Liver (tissue), 8 donors: ENCODE measurements at regions not wholly inside any gene's neighbourhood (a gene's known extent, or its start where the extent isn't known, plus 50 kb on each side); places are given as distances from the start of the nearest gene placed in this dataset.
A peak's percentile ranks its signal among the peaks of the same experiment; 100 is the strongest.

Experiments
- DNase-seq: peaks from one replicate; pipeline ENCODE4 v3.0.0-alpha.2; 2017; ENCODE audit warnings: low spot score
- H3K27ac ChIP-seq, 2 donors: one replicate each; pipeline ENCODE4 v1.7.0; 2013; ENCODE audit warnings: inconsistent platforms in 2 of 2, low read length in 2 of 2, control low read depth in 1 of 2, low read depth in 1 of 2, mild to moderate bottlenecking in 1 of 2
- H3K27me3 ChIP-seq, 4 donors: one replicate each; pipeline versions ENCODE4 v1.6.1 to v1.7.0; 2013; ENCODE audit warnings: low read length in 3 of 4, inconsistent platforms in 1 of 4, mild to moderate bottlenecking in 1 of 4, moderate library complexity in 1 of 4; ENCODE audit not compliant: control insufficient read depth in 4 of 4, insufficient read depth in 4 of 4
- H3K36me3 ChIP-seq, 4 donors: one replicate each; pipeline versions ENCODE4 v1.6.1 to v1.7.0; 2013; ENCODE audit warnings: low read length in 3 of 4, mild to moderate bottlenecking in 3 of 4, low read depth in 1 of 4, moderate library complexity in 1 of 4; ENCODE audit not compliant: control insufficient read depth in 4 of 4, insufficient read depth in 3 of 4
- H3K4me1 ChIP-seq, 4 donors: one replicate each; pipeline versions ENCODE4 v1.6.1 to v1.7.0; 2013; ENCODE audit warnings: low read length in 3 of 4, mild to moderate bottlenecking in 3 of 4, moderate library complexity in 1 of 4; ENCODE audit not compliant: control insufficient read depth in 4 of 4, insufficient read depth in 4 of 4
- H3K4me3 ChIP-seq, 3 donors: one replicate each; pipeline versions ENCODE4 v1.6.1 to v1.7.0; 2013; ENCODE audit warnings: low read length in 3 of 3, control low read depth in 1 of 3, low read depth in 1 of 3, mild to moderate bottlenecking in 1 of 3
- H3K9ac ChIP-seq, 2 donors: one replicate each; pipeline ENCODE4 v1.7.0; 2013; ENCODE audit warnings: low read length in 2 of 2, mild to moderate bottlenecking in 2 of 2, moderate library complexity in 2 of 2, control low read depth in 1 of 2, low read depth in 1 of 2
- H3K9me3 ChIP-seq, 4 donors: one replicate each; pipeline versions ENCODE4 v1.6.1 to v1.7.0; 2013; ENCODE audit warnings: low read length in 3 of 4; ENCODE audit not compliant: control insufficient read depth in 4 of 4
- ATF3 ChIP-seq: IDR thresholded peaks from 2 replicates; pipeline ENCODE4 v1.6.1; 2016; ENCODE audit warnings: antibody characterized with exemption
- CTCF ChIP-seq: fragments of 150-350 bp; IDR thresholded peaks from 2 replicates; pipeline ENCODE4 v1.5.1; 2017; ENCODE audit warnings: improper control_type of control experiment, low read depth, low read length; ENCODE audit not compliant: missing input control
- EGR1 ChIP-seq, 2 donors: IDR thresholded peaks; 2 replicates each; pipeline ENCODE4 v1.6.1; 2016 to 2018; ENCODE audit warnings: antibody characterized with exemption in 2 of 2, low read depth in 2 of 2
- FOXA1 ChIP-seq: IDR thresholded peaks from 2 replicates; pipeline ENCODE4 v1.6.1; 2016; ENCODE audit warnings: antibody characterized with exemption
- FOXA2 ChIP-seq: IDR thresholded peaks from 2 replicates; pipeline ENCODE4 v1.6.1; 2016; ENCODE audit warnings: antibody characterized with exemption
- GABPA ChIP-seq, 2 donors: IDR thresholded peaks in 1 of 2; conservative IDR thresholded peaks in 1 of 2; 2 replicates each; pipeline ENCODE4 v1.6.1; 2016; ENCODE audit warnings: antibody characterized with exemption in 2 of 2, mild to moderate bottlenecking in 1 of 2, moderate library complexity in 1 of 2
- HNF4A ChIP-seq, 2 donors: conservative IDR thresholded peaks; 2 replicates each; pipeline ENCODE4 v1.6.1; 2016; ENCODE audit warnings: antibody characterized with exemption in 2 of 2, mild to moderate bottlenecking in 2 of 2
- HNF4G ChIP-seq: IDR thresholded peaks from 2 replicates; pipeline ENCODE4 v1.6.1; 2016; ENCODE audit warnings: antibody characterized with exemption
- JUND ChIP-seq, 2 donors: IDR thresholded peaks; 2 replicates each; pipeline ENCODE4 v1.6.1; 2016; ENCODE audit warnings: antibody characterized with exemption in 2 of 2
- MAX ChIP-seq: IDR thresholded peaks from 2 replicates; pipeline ENCODE4 v1.6.1; 2016; ENCODE audit warnings: antibody characterized with exemption
- NR2F2 ChIP-seq: IDR thresholded peaks from 2 replicates; pipeline ENCODE4 v1.6.1; 2016; ENCODE audit warnings: antibody characterized with exemption
- RAD21 ChIP-seq, 2 donors: IDR thresholded peaks; 2 replicates each; pipeline ENCODE4 v1.6.1; 2016; ENCODE audit warnings: antibody characterized with exemption in 2 of 2, mild to moderate bottlenecking in 2 of 2
- RXRA ChIP-seq, 2 donors: IDR thresholded peaks; 2 replicates each; pipeline ENCODE4 v1.6.1; 2017 to 2018; ENCODE audit warnings: antibody characterized with exemption in 2 of 2, mild to moderate bottlenecking in 1 of 2
- SP1 ChIP-seq: IDR thresholded peaks from 2 replicates; pipeline ENCODE4 v1.6.1; 2018; ENCODE audit warnings: antibody characterized with exemption, mild to moderate bottlenecking
- TAF1 ChIP-seq: conservative IDR thresholded peaks from 2 replicates; pipeline ENCODE4 v1.6.1; 2016; ENCODE audit warnings: antibody characterized with exemption, mild to moderate bottlenecking
- YY1 ChIP-seq: IDR thresholded peaks from 2 replicates; pipeline ENCODE4 v1.6.1; 2016; ENCODE audit warnings: antibody characterized with exemption, mild to moderate bottlenecking
- WGBS: extraction: QIAGEN DNeasy Blood & Tissue Kit; methylation state at CpG from one replicate; pipeline ENCODE4 v1.1.7; 2013; 5-methylcytosine and 5-hydroxymethylcytosine counted together
- TF ChIP-seq, protein P1 (sequence below): IDR thresholded peaks from 2 replicates; pipeline ENCODE4 v1.6.1; 2016; ENCODE audit warnings: antibody characterized with exemption, mild to moderate bottlenecking
- TF ChIP-seq, protein P2 (sequence below): IDR thresholded peaks from 2 replicates; pipeline ENCODE4 v1.6.1; 2016; ENCODE audit warnings: antibody characterized with exemption
- donor health status: healthy.
- donor health status: healthy.
- donor health status: healthy.
- donor health status: healthy.
- donor health status: healthy.

DNA sequence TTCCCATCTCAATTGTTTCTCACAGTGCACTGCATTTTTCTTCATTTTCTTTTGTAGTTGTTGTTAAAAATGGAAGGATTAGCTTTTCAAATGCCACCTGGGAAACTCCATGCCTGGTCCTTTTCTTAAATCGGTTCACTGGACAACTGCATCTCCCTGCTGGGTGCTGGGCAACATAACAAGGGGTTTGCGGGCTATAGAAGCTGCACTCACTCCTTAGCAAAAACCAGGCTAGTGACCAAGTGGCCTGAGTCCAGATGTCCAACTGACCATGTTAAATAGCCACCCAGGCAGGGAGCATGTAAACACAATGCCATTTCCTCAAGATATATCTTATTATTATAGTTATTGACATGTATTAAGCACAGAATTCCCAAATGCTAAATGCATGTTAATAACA lies 264.9 kb downstream of the ICOS start:
- Histone ChIP-seq H3K27me3 (no peaks in the 10 kb centered on the region), H3K9me3 (no peaks in the 10 kb centered on the region), H3K9ac (no peak overlapping the region), H3K36me3 (no peaks in the 10 kb centered on the region), H3K4me1 (peaks cover 6 to 33% (median 21%) of the 10 kb centered on the region in 4 donors), H3K27ac (no peak overlapping the region), H3K4me3 (no peak overlapping the region)
- no peak for DNase-seq
- peak; percentile 34 to 48 for TF ChIP-seq HNF4A (conservative IDR thresholded peaks at IDR 0.05)
- no peak for TF ChIP-seq MAX
- WGBS, result 92% methylated on average over 2 of the region's 2 CpGs

DNA sequence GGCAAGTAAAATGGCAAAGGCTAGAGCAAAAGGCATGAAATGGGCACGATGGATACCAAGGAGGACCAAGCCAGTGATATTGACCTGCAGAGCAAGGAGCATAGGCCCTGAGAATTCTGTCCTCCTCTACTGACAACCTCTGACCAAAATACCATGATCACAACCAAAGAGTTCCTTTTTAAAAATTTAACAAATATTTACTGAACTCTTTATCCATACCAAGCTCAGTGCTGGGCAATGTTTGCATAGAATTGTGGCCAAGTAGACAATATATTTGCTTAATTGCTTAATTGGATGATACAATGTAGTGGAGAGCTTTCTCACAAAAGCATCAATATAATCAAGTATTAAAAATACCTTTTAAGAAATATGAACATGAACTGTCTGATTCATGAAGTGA lies 265.7 kb downstream of the ICOS start:
- Histone ChIP-seq H3K36me3 (no peaks in the 10 kb centered on the region), H3K27ac (no peak overlapping the region), H3K4me3 (no peak overlapping the region), H3K27me3 (no peaks in the 10 kb centered on the region), H3K9me3 (no peaks in the 10 kb centered on the region), H3K4me1 (peaks cover 6 to 33% (median 21%) of the 10 kb centered on the region in 4 donors), H3K9ac (no peak overlapping the region)
- no peak for DNase-seq
- TF ChIP-seq JUND (IDR thresholded peaks at IDR 0.05) (peak in 1 of 2 donors; percentile 18), RAD21 (IDR thresholded peaks at IDR 0.05) (peak in 1 of 2 donors; percentile 8), GABPA (IDR thresholded peaks at IDR 0.05 in 1 of 2, conservative IDR thresholded peaks at IDR 0.05 in 1 of 2) (no peak), HNF4G (no peak), YY1 (peak; percentile 40), HNF4A (conservative IDR thresholded peaks at IDR 0.05) (peak; percentile 25 to 65), RXRA (IDR thresholded peaks at IDR 0.05) (peak in 1 of 2 donors; percentile 71), FOXA2 (peak; percentile 41), NR2F2 (no peak), TAF1 (no peak), SP1 (no peak), EGR1 (IDR thresholded peaks at IDR 0.05; ENCODE audit: low read depth in 2 of 2) (no peak), MAX (peak; percentile 18), FOXA1 (no peak), ATF3 (no peak), CTCF (no peak)
- TF ChIP-seq, protein P1, sequence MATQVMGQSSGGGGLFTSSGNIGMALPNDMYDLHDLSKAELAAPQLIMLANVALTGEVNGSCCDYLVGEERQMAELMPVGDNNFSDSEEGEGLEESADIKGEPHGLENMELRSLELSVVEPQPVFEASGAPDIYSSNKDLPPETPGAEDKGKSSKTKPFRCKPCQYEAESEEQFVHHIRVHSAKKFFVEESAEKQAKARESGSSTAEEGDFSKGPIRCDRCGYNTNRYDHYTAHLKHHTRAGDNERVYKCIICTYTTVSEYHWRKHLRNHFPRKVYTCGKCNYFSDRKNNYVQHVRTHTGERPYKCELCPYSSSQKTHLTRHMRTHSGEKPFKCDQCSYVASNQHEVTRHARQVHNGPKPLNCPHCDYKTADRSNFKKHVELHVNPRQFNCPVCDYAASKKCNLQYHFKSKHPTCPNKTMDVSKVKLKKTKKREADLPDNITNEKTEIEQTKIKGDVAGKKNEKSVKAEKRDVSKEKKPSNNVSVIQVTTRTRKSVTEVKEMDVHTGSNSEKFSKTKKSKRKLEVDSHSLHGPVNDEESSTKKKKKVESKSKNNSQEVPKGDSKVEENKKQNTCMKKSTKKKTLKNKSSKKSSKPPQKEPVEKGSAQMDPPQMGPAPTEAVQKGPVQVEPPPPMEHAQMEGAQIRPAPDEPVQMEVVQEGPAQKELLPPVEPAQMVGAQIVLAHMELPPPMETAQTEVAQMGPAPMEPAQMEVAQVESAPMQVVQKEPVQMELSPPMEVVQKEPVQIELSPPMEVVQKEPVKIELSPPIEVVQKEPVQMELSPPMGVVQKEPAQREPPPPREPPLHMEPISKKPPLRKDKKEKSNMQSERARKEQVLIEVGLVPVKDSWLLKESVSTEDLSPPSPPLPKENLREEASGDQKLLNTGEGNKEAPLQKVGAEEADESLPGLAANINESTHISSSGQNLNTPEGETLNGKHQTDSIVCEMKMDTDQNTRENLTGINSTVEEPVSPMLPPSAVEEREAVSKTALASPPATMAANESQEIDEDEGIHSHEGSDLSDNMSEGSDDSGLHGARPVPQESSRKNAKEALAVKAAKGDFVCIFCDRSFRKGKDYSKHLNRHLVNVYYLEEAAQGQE, result no peak
- TF ChIP-seq, protein P2, sequence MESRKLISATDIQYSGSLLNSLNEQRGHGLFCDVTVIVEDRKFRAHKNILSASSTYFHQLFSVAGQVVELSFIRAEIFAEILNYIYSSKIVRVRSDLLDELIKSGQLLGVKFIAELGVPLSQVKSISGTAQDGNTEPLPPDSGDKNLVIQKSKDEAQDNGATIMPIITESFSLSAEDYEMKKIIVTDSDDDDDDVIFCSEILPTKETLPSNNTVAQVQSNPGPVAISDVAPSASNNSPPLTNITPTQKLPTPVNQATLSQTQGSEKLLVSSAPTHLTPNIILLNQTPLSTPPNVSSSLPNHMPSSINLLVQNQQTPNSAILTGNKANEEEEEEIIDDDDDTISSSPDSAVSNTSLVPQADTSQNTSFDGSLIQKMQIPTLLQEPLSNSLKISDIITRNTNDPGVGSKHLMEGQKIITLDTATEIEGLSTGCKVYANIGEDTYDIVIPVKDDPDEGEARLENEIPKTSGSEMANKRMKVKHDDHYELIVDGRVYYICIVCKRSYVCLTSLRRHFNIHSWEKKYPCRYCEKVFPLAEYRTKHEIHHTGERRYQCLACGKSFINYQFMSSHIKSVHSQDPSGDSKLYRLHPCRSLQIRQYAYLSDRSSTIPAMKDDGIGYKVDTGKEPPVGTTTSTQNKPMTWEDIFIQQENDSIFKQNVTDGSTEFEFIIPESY, result peak; percentile 58
- 55% methylated on average over 1 of the region's 1 CpG for WGBS
